HG02571 (cell line): ENCODE measurements at regions not wholly inside any gene's neighbourhood (a gene's known extent, or its start where the extent isn't known, plus 50 kb on each side); places are given as distances from the start of the nearest gene placed in this dataset.

ENCODE experiments used
- ATAC-seq: cut with Tn5 transposase; IDR thresholded peaks from one replicate; pipeline ENCODE4 v1.9.1; 2021; ENCODE audit warnings: mild to moderate bottlenecking, moderate library complexity; ENCODE audit not compliant: unreplicated experiment

GRCh38 chr6:43911354-43912115, 141.5 kb downstream of the VEGFA start:
- no peak for ATAC-seq

- no peak for ATAC-seq
Observed at GRCh38 chr6:43910638-43911353, 140.8 kb downstream of the VEGFA start.

- ATAC-seq = no peak
Observed at GRCh38 chr6:43910149-43910637, 140.2 kb downstream of the VEGFA start.

GRCh38 chr6:43909474-43910148, 139.6 kb downstream of the VEGFA start:
- no peak for ATAC-seq

DNA sequence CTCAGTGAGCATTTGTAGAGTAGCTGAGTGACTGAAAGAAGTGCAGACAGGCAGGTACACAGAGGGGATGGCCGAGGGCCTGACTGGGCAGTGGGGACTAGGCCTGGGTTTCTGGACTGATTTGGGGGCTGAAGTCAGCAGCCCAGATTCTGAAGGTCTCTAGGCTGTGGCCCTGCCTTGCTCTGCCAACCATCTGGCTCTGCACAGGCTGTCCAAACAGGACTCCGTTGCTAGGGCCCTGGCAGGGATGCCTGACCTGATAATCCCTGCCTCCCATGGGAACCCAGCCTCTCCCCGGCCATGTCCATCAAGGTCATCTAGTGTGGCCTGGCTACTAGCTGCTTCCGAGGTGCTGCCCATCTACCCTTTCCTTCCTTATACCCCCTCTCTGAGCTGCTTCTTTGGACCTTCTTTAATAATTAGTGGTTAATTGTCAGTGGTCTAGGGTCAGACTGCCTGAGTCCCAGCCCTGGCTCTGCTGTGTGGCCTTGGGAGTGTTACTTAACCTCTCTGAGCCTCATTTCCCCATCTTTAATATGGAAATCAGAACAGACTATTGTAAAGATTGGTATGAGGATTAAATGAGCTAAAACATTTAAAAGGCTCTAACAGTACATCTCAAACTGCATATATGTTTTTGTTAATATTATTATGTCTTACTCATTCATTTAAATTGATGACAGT, 137.9 kb downstream of the VEGFA start:
- ATAC-seq = no peak

DNA sequence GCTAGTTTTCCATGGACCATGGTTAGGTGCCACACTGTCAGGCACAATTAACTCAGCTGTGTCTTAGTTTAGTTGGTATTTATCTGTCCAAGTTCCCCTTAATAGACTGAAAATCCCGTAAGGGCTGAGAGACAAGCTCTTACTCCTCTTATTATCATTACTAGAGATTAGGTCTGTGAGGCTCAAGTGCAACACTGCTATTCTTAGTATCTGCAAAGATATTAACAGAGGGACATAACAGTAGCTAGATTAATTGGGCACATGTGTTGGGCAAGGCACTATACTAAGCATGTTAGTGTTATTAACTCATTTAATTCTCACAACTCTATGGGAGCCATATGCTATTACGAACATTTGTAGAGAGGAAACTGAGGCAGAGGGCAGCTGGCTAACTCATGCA, 137.3 kb downstream of the VEGFA start:
- ATAC-seq = no peak

DNA sequence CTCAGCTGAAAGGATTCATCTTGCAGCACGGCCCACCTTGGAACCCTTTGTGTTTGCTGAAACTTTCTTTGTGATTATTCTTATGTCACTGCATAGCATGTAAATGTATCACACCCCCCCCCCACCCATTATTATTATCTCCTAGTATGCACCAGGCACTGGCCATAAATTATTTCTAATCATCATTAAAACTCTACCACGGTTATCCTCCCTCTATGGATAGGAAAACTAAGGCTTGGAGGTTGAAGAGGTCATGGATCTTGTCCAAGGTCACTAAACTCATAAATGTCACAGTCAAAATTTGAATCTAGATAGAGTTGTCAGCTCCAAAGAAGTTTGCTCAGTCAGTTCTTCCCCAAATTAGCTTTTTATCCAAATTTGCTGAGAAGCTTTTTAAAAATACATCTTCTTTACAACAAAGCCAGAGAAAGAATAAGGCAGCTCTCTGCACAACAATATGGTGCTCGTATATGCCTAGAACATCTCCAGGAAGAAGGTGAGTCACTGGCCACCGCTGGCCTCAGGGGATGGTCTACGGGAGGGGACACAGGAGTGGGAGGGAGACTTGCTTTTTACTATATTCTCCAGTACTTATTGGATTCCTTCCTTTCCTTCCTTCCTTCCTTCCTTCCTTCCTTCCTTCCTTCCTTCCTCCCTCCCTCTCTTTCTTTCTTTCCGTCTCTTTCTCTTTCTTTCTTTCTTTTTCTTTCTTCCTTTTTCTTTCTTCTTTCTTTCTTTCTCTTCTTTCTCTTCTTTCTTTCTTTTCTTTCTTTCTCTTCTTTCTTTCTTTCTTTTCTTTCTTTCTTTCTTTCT, 134.5 kb downstream of the VEGFA start:
- ATAC-seq = no peak

DNA sequence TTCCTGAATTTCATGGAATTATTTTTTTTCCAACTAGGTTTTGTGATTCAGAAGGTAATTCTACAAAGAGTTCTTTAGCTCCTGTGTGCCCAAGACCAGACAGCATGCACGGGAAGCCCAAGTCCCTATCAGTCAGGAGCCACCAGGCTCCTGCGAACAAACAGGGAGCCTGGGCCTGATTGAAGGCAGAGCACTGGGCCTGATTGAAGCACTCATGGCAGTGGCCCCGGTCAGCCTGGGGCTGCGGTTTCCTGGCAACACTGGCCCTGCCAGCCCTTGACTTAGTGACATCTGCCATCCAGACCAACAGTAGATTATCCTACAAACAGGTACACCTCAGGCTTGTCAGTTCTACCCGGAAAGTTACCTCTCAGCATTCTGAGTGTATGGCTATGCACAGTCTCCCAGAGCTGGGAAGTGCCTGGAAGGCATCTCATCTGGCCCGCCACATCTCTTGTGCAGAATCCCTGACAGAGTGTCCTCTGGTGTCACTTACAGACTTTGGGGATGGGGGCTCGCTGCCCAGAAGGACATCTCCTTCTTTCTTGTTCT, 133.8 kb downstream of the VEGFA start:
- no peak for ATAC-seq

DNA sequence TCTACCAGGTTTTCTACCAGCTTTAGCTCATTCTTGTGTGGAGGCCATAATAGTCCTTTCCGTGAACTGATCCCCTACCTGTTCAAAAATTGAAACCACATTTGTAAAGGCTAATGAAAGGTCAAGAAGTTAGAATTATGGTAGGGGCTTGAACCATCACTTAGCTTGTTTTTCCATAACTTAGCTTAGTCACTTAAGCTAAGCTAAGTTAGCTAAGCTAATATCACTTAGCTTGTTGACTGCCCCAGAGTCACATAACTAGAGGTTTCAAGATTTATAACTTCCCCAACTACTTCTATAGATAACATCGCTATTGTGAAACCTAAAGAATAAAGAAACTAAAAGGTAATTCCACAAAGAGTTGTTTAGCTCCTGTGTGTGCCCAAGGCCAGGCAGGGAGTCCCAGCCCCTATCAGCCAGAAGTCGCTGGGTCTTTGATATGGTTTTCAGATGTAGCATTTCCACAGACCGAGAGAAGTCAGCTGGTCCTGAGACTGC, 131.8 kb downstream of the VEGFA start:
- no peak for ATAC-seq

DNA sequence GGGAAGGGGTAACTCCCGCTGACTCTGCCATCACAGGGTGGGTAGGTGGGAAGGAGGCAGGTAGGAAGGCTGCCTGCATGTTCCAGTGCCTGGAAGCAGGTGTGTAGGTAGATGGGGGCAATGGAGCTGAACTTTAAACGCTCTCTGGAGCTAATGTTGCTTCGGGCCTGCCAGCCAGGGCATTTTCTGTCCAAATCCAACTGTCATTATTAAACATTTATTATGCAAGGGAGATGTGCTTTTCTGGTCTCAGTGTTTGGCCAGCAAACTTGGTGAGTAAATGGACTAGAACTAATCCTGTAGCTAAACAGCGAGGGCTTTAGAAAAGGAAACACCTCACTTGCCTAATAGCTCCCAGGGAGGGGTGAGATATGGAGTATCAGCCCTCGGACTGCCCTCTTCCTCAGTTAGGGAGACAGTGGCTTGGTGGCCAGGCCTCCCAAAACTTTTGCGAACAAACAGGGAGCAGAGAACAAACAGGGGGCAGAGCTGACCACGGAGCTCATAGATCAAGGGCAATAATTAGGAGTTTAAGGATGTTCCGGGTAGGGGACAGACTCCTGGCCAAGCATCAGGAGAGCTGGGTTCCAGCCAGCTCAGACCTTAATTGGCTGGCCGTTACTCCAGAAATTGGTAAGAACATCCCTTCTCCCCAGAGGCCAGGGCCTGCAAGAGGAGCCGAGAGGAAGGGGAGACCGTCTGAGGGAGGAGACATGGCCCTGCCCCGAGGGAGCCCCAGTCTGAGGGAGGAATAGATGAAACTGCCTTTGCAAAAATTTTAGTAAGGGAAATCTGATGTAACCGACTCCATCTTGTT, 131.1 kb downstream of the VEGFA start:
- no peak for ATAC-seq

DNA sequence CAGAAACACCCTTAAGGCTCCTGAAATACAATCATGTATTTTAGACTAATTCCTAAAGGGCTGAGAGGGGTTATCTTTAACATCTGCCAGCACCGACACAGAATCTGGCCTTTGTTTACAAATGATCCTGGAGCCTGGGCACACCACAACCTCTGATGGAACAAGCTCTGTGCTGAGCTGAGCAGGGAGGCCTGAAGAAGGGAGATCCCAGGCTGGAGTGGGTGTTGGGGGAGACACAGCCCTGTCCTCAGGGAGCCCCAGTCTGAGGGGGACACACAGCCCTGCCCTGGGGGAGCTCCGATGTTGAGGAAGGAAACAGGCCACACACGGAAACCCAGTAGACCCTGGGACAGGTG, 130.5 kb downstream of the VEGFA start:
- no peak for ATAC-seq

DNA sequence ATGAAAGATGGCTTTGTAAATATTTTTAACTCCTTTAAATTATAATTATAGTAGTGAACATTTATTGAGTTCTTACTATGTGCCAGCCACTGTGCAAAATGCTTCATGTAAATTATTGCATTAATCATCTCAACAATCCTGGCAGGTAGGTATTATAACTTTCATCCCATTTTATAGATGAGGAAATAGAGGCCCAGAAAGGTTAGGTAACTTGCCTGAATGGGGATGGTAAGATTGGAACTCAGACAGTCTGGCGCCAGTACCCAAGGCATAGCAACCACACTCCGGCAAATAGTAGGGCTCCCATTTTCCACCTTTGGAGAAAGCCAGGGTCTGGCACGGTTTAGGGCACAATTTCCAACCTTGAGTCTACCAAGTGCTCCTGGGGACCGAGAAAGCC, 129.8 kb downstream of the VEGFA start:
- ATAC-seq = no peak

DNA sequence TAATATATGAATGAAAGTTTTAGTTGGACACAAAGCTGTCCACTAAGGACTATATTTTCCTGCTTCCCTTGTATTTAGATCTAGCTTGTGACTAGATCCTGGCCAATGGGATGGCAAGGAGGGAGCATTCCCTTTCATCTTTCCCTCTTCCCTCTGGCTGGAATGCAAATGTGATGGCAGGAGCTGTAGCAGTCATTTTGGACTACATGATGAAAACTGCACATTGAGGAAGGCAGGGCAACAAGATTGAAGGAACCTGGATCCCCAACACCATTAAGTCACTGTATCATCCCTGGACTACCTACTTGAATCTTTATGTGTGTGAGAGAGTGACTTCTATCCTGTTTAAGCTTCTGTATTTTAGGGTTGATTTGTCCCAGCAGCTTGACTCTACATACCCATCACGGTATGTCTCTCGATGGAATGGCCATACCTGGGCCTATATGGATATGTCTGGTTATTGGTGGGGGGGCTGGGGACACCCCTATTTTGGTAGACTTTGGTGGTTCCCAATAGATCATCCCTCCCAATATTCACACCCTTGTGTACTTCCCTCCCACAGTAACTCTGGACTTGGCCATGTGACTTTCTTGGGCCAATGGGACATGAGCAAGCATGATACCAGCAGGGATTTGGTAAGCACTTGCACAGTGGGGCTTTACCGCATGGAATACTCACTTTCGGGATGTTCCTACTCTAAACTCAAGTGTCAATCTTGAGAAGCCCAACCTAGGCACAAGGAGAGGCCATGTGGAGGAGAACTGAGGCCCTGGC, 128.5 kb downstream of the VEGFA start:
- no peak for ATAC-seq

GRCh38 chr6:43897571-43898302, 127.7 kb downstream of the VEGFA start:
- ATAC-seq = no peak

GRCh38 chr6:43896329-43897255, 126.6 kb downstream of the VEGFA start:
- no peak for ATAC-seq

- ATAC-seq = no peak
Observed at GRCh38 chr6:43895656-43896328, 125.8 kb downstream of the VEGFA start.
